HEK293 (cell line): ENCODE measurements at regions not wholly inside any gene's neighbourhood (a gene's known extent, or its start where the extent isn't known, plus 50 kb on each side); places are given as distances from the start of the nearest gene placed in this dataset.

Experiments used
- CTCF ChIA-PET: fragments of 350-600 bp; formaldehyde crosslinking; extraction: SDS; loops from one replicate; lab custom pipeline; 2021; ENCODE audit warnings: antibody characterized with exemption; lab: Yijun Ruan, JAX
- POLR2A ChIA-PET: fragments of 300-600 bp; formaldehyde crosslinking; extraction: SDS; loops from one replicate; lab custom pipeline; 2020; ENCODE audit warnings: antibody characterized with exemption, inconsistent platforms; lab: Yijun Ruan, JAX
- H3K27ac ChIP-seq: fragments of 200-500 bp; sonication (Bioruptor generic); 2 replicates; pipeline ENCODE4 v1.5.1; 2014; ENCODE audit warnings: low read depth, low read length, control low read depth, inconsistent platforms; ENCODE audit errors: extremely low read depth
- H3K36me3 ChIP-seq, 2 experiments: fragments of 200-500 bp in 1 of 2; sonication (Bioruptor generic) in 1 of 2; 1 replicate in 1 of 2; 2 replicates in 1 of 2; pipeline ENCODE4 v1.5.1; 2014 to 2017; ENCODE audit warnings: inconsistent platforms in 2 of 2, low read length in 2 of 2; ENCODE audit not compliant: control insufficient read depth in 2 of 2, insufficient read depth in 1 of 2
- H3K4me1 ChIP-seq: fragments of 200-500 bp; sonication (Bioruptor generic); 2 replicates; pipeline ENCODE4 v1.5.1; 2014; ENCODE audit warnings: mild to moderate bottlenecking, low read length, inconsistent platforms; ENCODE audit not compliant: control insufficient read depth, insufficient read depth
- H3K4me3 ChIP-seq: 2 replicates; pipeline ENCODE4 v1.5.1; 2011; ENCODE audit warnings: low read depth, mild to moderate bottlenecking, control low read depth, low read length, moderate library complexity
- H3K9me3 ChIP-seq: fragments of 200-500 bp; sonication (Bioruptor generic); 2 replicates; pipeline ENCODE4 v1.5.1; 2014; ENCODE audit warnings: low read depth, low read length, inconsistent platforms; ENCODE audit not compliant: control insufficient read depth, insufficient read depth
- AEBP2 ChIP-seq: fragments of 450-650 bp; formaldehyde crosslinking; IDR thresholded peaks from 2 replicates; pipeline ENCODE4 v1.5.1; 2016; ENCODE audit warnings: missing biosample characterization, missing genetic modification characterization, borderline replicate concordance
- GLIS2 ChIP-seq: fragments of 450-650 bp; formaldehyde crosslinking; IDR thresholded peaks from 2 replicates; pipeline ENCODE4 v1.5.1; 2016; ENCODE audit warnings: missing biosample characterization, missing genetic modification characterization
- HIC1 ChIP-seq: fragments of 450-650 bp; formaldehyde crosslinking; IDR thresholded peaks from 2 replicates; pipeline ENCODE4 v1.5.1; 2016; ENCODE audit warnings: missing biosample characterization, missing genetic modification characterization
- MEIS1 ChIP-seq: sonication (generic); formaldehyde crosslinking; IDR thresholded peaks from 2 replicates; pipeline ENCODE4 v1.8.1; 2022; ENCODE audit warnings: missing genetic modification reagents, mild to moderate bottlenecking, borderline replicate concordance
- SETDB1 ChIP-seq: IDR thresholded peaks from one replicate; pipeline ENCODE4 v1.6.1; 2017; ENCODE audit warnings: mild to moderate bottlenecking, low read length, moderate library complexity, mixed read lengths; ENCODE audit not compliant: insufficient read length
- SP7 ChIP-seq: fragments of 450-650 bp; formaldehyde crosslinking; IDR thresholded peaks from 2 replicates; pipeline ENCODE4 v1.5.1; 2016; ENCODE audit warnings: missing biosample characterization, missing genetic modification characterization
- TRIM28 ChIP-seq: IDR thresholded peaks from 2 replicates; pipeline ENCODE4 v1.6.1; 2011; ENCODE audit warnings: low read length, control low read depth, borderline replicate concordance
- ZBTB11 ChIP-seq: fragments of 450-650 bp; formaldehyde crosslinking; conservative IDR thresholded peaks from 2 replicates; pipeline ENCODE4 v1.5.1; 2016; ENCODE audit warnings: low read depth, missing biosample characterization, missing genetic modification characterization
- ZBTB48 ChIP-seq: fragments of 450-650 bp; formaldehyde crosslinking; IDR thresholded peaks from 2 replicates; pipeline ENCODE4 v1.5.1; 2016; ENCODE audit warnings: missing biosample characterization, missing genetic modification characterization
- ZEB2 ChIP-seq: fragments of 450-650 bp; formaldehyde crosslinking; IDR thresholded peaks from 2 replicates; pipeline ENCODE4 v1.5.1; 2016; ENCODE audit warnings: missing biosample characterization, missing genetic modification characterization
- ZNF132 ChIP-seq: fragments of 450-650 bp; formaldehyde crosslinking; IDR thresholded peaks from 2 replicates; pipeline ENCODE4 v1.5.1; 2017; ENCODE audit warnings: missing biosample characterization, missing genetic modification characterization, borderline replicate concordance
- ZNF184 ChIP-seq: fragments of 450-650 bp; IDR thresholded peaks from 2 replicates; pipeline ENCODE4 v1.5.1; 2018; ENCODE audit warnings: missing biosample characterization, mild to moderate bottlenecking, missing genetic modification characterization
- ZNF19 ChIP-seq: fragments of 450-650 bp; formaldehyde crosslinking; IDR thresholded peaks from 2 replicates; pipeline ENCODE4; 2016; ENCODE audit warnings: missing biosample characterization, missing genetic modification characterization, low read depth
- ZNF23 ChIP-seq: fragments of 450-650 bp; formaldehyde crosslinking; IDR thresholded peaks from 2 replicates; pipeline ENCODE4 v1.5.1; 2016; ENCODE audit warnings: missing biosample characterization, missing genetic modification characterization, borderline replicate concordance
- ZNF24 ChIP-seq: fragments of 450-650 bp; formaldehyde crosslinking; IDR thresholded peaks from 2 replicates; pipeline ENCODE4 v1.5.1; 2016; ENCODE audit warnings: missing biosample characterization, missing genetic modification characterization
- ZNF416 ChIP-seq: fragments of 450-650 bp; formaldehyde crosslinking; IDR thresholded peaks from 2 replicates; pipeline ENCODE4 v1.5.1; 2016; ENCODE audit warnings: missing biosample characterization, missing genetic modification characterization
- ZNF426 ChIP-seq: fragments of 450-650 bp; formaldehyde crosslinking; IDR thresholded peaks from 2 replicates; pipeline ENCODE4 v1.5.1; 2017; ENCODE audit warnings: missing biosample characterization, missing genetic modification characterization, mild to moderate bottlenecking, inconsistent platforms, moderate library complexity
- ZNF433 ChIP-seq: fragments of 450-650 bp; formaldehyde crosslinking; IDR thresholded peaks from 2 replicates; pipeline ENCODE4 v1.5.1; 2016; ENCODE audit warnings: missing biosample characterization, missing genetic modification characterization, low read depth
- ZNF555 ChIP-seq: fragments of 450-650 bp; formaldehyde crosslinking; conservative IDR thresholded peaks from 2 replicates; pipeline ENCODE4 v1.5.1; 2017; ENCODE audit warnings: missing biosample characterization, mild to moderate bottlenecking, missing genetic modification characterization, inconsistent platforms
- ZNF560 ChIP-seq: fragments of 450-650 bp; formaldehyde crosslinking; IDR thresholded peaks from 2 replicates; pipeline ENCODE4 v1.5.1; 2017; ENCODE audit warnings: missing biosample characterization, missing genetic modification characterization, borderline replicate concordance
- ZNF629 ChIP-seq: fragments of 450-650 bp; formaldehyde crosslinking; IDR thresholded peaks from 2 replicates; pipeline ENCODE4 v1.5.1; 2017; ENCODE audit warnings: missing biosample characterization, missing genetic modification characterization
- ZNF645 ChIP-seq: fragments of 450-650 bp; formaldehyde crosslinking; IDR thresholded peaks from 2 replicates; pipeline ENCODE4; 2016; ENCODE audit warnings: missing biosample characterization, missing genetic modification characterization
- ZNF664 ChIP-seq: fragments of 450-650 bp; formaldehyde crosslinking; IDR thresholded peaks from 2 replicates; pipeline ENCODE4 v1.5.1; 2016; ENCODE audit warnings: missing biosample characterization, missing genetic modification characterization
- ZNF837 ChIP-seq: fragments of 450-650 bp; formaldehyde crosslinking; IDR thresholded peaks from 2 replicates; pipeline ENCODE4 v1.5.1; 2016; ENCODE audit warnings: missing biosample characterization, missing genetic modification characterization

GRCh38 chr15:93158097-93158900 lies 69.3 kb upstream of the RGMA start:
- H3K36me3 ChIP-seq, result no peaks in the 10 kb centered on the region
- TF ChIP-seq ZNF426 (tag by site-specific recombination) (no peak), ZNF19 (tag by site-specific recombination) (no peak), SETDB1 (no peak), ZNF184 (no peak), HIC1 (tag by site-specific recombination) (no peak), ZBTB11 (tag by site-specific recombination) (no peak), ZNF645 (tag by site-specific recombination) (no peak), GLIS2 (tag by site-specific recombination) (no peak), ZNF24 (tag by site-specific recombination) (no peak), TRIM28 (no peak), ZNF433 (no peak), ZNF555 (no peak), ZNF664 (tag by site-specific recombination) (no peak), SP7 (tag by site-specific recombination) (no peak)
- TF ChIP-seq, all 188 proteins: peak for 0
- no peaks in the 10 kb centered on the region for H3K9me3 ChIP-seq
- ChIA-PET POLR2A (no interaction called here), CTCF (interaction anchor here (0.6 to 0.7 kb wide), 2 partner anchors 125 to 131 kb away, joined by 3 read pairs; no protein-coding TSS in a partner anchor)
- no peak overlapping the region for H3K27ac ChIP-seq
- no peaks in the 10 kb centered on the region for H3K4me1 ChIP-seq
- H3K4me3 ChIP-seq, result no peak overlapping the region

GRCh38 chr15:93154666-93155065 lies 65.7 kb upstream of the RGMA start:
- Histone ChIP-seq H3K27ac (no peak overlapping the region), H3K4me1 (no peaks in the 10 kb centered on the region)
- POLR2A ChIA-PET, result no interaction called here
- TF ChIP-seq ZEB2 (no peak), MEIS1 (no peak), ZNF416 (no peak), ZNF560 (tag by site-specific recombination) (no peak), ZNF629 (tag by site-specific recombination) (no peak), AEBP2 (tag by site-specific recombination) (no peak), ZNF132 (tag by site-specific recombination) (no peak), ZBTB48 (tag by site-specific recombination) (no peak), ZNF23 (tag by site-specific recombination) (no peak), ZNF837 (tag by site-specific recombination) (no peak)
- TF ChIP-seq, all 188 proteins: peak for 0
- Histone ChIP-seq H3K36me3 (no peaks in the 10 kb centered on the region), H3K9me3 (no peaks in the 10 kb centered on the region), H3K4me3 (no peak overlapping the region)
- CTCF ChIA-PET, result interaction anchor here (0.8 kb wide), 1 partner anchor 12 kb away, joined by 3 read pairs; no protein-coding TSS in a partner anchor
